HS-27A (cell line): ENCODE measurements at regions not wholly inside any gene's neighbourhood (a gene's known extent, or its start where the extent isn't known, plus 50 kb on each side); places are given as distances from the start of the nearest gene placed in this dataset.

Source experiments
- DNase-seq: peaks from one replicate; pipeline ENCODE4 v3.0.0-alpha.2; 2012; ENCODE audit warnings: low read depth, missing footprints

GRCh38 chr16:47970291-47970931, 185.4 kb downstream of the ABCC12 start:
- DNase-seq: peak; percentile 26

GRCh38 chr16:47967374-47967773, 188.4 kb downstream of the ABCC12 start:
- no peak for DNase-seq

- DNase-seq: no peak
These were observed 189.5 kb downstream of the ABCC12 start for GRCh38 chr16:47966325-47966724.

GRCh38 chr16:47965439-47965838, 190.4 kb downstream of the ABCC12 start:
- peak; percentile 12 for DNase-seq

DNA sequence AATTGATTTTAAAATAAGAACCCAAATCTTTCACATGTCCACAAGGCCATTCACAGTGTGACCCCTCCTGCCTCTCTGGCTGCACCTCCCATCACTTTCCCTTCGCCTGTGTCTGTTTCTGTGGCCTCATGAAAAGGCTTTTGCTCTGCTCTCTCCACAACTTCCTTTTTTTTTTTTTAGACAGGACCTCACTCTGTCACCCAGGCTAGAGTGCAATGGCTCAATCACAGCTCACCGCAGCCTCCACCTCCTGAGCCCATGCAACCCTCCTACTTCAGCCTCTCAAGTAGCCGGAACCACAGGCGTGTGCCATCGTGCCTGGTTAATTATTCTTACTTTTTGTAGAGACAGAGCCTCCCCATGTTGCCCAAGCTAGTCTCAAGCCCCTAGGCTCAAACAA, 197.1 kb downstream of the ABCC12 start:
- DNase-seq: no peak

- no peak for DNase-seq
These were observed 198.9 kb downstream of the ABCC12 start for GRCh38 chr16:47956916-47957315.

DNA sequence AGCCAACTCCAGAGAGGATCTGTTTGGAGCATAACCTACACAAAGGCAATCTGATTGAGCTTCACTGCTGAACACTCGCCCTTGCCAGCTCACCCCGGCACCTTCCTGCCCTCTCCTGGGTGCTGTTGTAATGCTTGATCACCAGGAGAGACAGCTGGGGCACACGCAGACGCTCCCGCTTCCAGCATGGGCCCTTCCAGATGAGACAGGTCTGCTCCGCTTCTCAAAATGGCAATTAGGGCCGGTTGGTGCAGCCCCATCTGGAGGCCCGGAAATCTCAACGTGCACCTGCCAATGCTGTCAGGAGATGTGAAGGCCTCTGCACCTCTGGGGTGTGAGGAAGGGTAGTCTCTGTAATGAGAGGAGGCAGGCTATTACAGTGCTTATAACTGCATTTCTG, 206.1 kb downstream of the ABCC12 start:
- no peak for DNase-seq

- no peak for DNase-seq
These were observed 206.5 kb downstream of the ABCC12 start for GRCh38 chr16:47949276-47949675.

DNA sequence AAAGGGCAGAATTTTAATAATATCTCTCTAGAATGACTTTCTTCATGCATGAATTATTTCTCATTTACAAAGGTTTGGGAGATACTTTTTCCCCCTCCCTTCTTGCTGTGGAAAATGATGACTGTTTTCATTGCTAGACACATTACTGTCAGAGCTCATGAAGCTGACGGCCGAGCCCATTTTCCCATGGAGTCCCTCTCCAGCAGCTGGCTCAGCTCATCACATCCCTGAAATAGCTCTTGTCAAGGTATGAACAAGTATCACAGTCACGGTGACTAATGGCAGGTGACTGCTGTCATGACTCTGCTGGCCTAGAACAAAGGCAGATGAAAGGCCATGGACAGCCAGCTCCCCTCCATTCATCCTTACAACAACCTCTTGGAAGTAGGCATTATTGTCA, 208.1 kb downstream of the ABCC12 start:
- no peak for DNase-seq

DNA sequence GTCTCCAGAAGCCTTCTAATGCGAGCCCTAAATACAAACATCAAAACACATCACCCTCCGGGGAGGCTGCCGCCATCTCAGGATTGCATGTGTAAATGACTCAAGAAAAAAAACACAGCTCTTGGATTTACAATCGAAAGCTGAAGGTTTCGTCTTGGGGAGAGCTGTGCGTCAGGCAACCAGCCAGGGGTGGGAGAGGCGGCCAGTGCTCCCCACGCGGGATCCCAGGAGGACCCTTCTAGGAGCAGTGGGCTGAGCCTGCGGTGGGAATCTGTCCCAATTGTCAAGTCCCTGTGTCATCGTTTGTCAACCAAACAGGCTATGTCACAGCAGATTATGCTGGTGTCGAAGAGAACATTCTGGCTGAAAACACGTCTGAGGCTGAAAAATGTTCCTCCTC, 209.7 kb downstream of the ABCC12 start:
- DNase-seq: no peak

GRCh38 chr16:47944589-47944988, 211.2 kb downstream of the ABCC12 start:
- DNase-seq: no peak

DNA sequence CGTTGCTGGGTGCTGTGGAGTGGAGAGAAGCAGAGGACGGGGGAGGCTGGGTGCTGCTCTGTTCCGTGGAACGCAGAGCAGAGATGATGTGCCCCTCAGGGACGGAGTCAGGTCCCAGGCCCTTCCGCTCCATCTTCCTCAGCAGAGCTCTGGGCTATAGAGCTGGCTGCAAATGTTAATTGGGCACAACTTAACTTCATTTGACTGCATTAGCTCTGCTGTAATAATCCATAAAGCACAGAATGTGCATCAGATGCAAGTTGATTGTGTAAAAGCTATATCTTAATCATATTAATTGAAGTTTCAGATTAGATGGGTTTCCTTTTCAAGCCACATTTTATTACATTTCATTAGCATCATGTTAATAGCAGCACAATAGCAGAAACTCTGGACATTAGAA, 212.6 kb downstream of the ABCC12 start:
- DNase-seq: no peak

- DNase-seq: no peak
These were observed 215.3 kb downstream of the ABCC12 start for GRCh38 chr16:47940466-47940865.

DNA sequence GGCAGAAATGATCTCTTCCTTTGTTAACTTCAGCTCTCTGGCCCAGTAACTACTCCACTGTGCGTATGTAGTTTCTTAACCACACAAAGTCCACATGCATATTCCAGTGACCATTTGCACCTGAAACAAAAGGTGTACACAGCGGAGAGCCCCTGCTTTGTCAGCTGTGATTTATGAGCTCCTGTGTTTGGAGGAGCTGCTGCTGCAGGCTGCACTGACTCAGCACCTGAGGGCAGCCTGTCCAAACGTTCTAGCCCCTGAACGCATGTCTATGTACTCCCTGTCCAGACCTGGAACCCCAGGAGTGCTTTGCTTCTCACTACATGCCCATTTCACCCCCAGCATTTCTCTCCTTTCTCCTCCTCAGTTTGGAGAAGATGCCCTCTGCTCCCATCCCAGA, 216.1 kb downstream of the ABCC12 start:
- no peak for DNase-seq

- DNase-seq: no peak
These were observed 217.5 kb downstream of the ABCC12 start for GRCh38 chr16:47938272-47938671.

GRCh38 chr16:47928008-47928407, 227.8 kb downstream of the ABCC12 start:
- no peak for DNase-seq

GRCh38 chr16:47927330-47927729, 228.5 kb downstream of the ABCC12 start:
- DNase-seq: no peak

DNA sequence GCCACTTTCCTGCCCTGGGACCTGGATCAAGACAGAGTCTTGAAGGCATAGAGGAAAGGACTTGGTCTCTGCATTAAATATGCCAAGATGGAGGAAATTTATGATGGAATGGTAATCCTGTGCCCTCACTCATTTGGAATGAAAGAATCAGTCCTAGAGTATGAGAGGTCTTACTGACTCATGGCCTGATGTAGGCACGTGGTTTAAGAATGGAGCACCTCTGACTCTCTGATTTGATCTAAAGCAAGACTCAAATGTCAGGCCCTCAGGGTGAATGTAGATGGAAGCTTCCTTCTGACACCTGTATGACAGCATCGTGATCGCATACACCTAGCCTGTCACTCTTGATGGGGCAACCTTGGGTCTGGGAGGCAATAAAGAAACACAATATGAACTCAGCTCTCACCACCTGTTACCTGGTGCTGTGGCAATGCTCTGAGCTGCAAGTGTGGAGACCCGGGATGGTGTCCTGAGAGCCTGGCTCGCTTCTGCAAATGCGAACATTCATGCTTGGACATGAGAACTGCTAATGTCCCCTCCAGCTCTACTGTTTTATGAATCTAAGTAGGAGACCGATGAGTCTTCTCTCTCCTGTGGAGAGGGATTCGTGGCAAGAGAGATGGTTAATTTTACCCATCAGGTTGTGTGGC, 229.9 kb downstream of the ABCC12 start:
- peak; percentile 51 for DNase-seq

GRCh38 chr16:47924950-47925349, 230.8 kb downstream of the ABCC12 start:
- DNase-seq: no peak

DNA sequence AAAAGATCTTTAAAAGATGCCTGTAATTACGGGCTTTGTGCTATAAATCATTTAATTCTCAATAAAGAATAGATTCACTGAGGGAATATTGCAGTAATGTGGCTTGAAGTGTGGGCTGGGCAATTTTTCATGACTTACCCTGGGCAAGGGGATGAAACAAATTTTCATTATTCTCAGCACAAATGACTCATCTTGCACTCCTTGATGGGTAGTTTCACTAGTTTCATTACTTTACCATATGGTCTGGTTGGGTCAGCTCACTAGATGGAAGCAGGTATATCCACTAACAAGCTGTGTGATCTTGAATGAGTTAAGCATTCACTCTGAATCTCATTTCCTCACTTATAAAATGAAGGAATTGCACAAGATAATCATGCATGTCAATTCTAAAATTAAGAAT, 234.3 kb downstream of the ABCC12 start:
- DNase-seq: no peak

DNA sequence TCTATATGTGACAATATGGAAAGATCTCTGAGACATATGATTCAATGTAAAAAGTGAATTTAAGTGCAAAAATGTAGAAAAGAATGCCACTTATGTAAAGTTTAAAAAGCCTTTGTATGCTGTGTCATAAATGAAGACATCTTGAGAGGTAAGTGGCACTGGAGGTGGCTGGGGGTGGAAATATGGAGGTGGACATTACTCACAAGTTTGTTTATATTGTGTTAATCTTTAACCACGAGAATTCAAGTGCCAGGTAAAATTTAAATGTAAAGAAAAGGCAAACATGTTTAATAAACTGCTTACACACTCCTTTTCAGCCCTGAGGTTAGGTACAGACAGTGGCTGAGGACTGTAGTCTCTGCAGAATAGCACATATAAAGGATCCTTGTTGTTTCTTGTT, 235.1 kb downstream of the ABCC12 start:
- DNase-seq: no peak

DNA sequence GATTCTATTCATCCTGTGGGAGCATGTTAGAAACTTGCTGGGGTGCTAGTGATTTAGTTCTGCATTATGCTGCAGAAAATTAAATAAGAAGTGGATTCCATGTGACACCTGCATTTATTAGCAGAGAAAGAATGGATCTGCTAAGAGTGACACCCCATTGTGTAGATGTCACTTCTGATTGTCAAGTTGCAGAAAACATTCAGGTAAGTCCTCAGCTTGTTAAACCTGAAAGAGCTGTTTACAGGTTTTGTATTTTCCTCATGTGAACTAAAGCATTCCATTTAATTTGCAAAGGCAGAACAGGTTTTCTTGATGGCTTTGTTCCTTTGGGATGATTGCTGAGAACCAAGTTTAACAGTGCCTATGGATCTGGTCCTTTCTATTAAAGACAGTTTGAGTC, 238.7 kb downstream of the ABCC12 start:
- no peak for DNase-seq

DNA sequence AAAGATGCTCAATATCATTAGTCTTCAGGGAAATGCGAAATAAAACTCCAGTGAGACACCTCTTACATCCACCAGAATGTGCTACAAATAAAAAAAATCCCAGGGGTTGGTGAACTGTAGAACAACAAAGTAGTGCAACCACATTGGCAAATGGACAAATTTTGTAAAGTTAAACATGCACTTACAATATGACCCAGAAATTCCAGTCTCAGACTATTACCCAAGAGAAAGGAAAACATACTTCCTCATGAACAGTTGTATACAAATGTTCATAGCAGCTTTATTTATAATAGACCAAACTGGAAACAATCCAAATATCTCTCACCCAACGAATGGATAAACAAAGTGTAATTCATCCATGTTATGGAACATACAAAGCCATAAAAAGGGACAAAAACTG, 239.5 kb downstream of the ABCC12 start:
- no peak for DNase-seq

DNA sequence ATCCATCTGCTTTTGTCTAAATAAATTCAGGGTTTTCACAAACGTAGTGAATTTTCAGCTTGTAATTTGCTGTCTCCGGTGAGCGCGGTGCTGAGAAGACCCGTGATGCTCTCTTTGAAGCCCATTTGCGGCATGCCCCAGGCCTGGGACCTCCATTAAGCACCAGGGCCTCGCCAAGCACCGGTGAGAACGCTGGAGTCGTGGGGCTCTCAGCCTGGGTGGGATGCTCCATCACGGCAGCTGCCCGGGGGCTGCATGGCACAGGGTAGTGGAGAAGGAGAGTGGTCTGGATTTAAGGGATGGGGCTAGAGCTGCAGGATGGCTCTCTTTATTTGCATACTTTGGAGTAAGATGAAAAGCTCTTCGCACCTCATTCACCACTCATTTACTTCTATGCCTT, 248.7 kb downstream of the ABCC12 start:
- DNase-seq: no peak
